ENCODE measurements at regions not wholly inside any gene's neighbourhood (a gene's known extent, or its start where the extent isn't known, plus 50 kb on each side); places are given as distances from the start of the nearest gene placed in this dataset.

DNA sequence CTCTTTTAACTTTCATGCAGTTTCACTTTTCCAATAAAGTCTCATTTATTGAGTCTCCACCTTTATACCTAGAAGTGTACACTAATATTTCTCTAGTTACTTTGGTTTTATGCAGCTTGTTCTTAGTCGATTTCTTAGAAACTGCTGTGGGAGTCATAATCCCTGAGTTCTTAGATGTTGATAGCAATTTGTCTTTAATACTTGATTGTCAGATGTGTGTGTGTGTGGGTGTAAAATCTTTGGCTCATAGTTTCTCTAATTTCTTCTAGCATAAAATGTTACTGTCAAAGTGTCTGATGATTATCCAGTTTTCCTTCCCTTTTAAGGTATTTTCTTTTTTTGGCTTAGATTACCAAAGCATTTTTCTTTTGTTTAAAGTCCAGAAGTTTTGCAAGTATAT lies 473.8 kb upstream of the PTCHD4 start:
- no peak for TF ChIP-seq POLR2A (IDR thresholded peaks at IDR 0.05)
- TF ChIP-seq, protein P1, sequence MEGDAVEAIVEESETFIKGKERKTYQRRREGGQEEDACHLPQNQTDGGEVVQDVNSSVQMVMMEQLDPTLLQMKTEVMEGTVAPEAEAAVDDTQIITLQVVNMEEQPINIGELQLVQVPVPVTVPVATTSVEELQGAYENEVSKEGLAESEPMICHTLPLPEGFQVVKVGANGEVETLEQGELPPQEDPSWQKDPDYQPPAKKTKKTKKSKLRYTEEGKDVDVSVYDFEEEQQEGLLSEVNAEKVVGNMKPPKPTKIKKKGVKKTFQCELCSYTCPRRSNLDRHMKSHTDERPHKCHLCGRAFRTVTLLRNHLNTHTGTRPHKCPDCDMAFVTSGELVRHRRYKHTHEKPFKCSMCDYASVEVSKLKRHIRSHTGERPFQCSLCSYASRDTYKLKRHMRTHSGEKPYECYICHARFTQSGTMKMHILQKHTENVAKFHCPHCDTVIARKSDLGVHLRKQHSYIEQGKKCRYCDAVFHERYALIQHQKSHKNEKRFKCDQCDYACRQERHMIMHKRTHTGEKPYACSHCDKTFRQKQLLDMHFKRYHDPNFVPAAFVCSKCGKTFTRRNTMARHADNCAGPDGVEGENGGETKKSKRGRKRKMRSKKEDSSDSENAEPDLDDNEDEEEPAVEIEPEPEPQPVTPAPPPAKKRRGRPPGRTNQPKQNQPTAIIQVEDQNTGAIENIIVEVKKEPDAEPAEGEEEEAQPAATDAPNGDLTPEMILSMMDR (IDR thresholded peaks at IDR 0.05), result no peak
